BLaER1 treated with 17β-estradiol and CSF1 and Interleukin-3, amounts not matched to agents 10 nM and 100 nM (cell line): ENCODE measurements at regions not wholly inside any gene's neighbourhood (a gene's known extent, or its start where the extent isn't known, plus 50 kb on each side); places are given as distances from the start of the nearest gene placed in this dataset.

Experiments used
- H3K27ac ChIP-seq, 11 experiments: shearing (Covaris generic); formaldehyde crosslinking; 2 replicates each; pipeline ENCODE4 v1.8.1; 2022
- H3K27me3 ChIP-seq, 11 experiments: shearing (Covaris generic); formaldehyde crosslinking; 2 replicates each; pipeline ENCODE4 v1.8.1; 2022
- H3K36me3 ChIP-seq, 11 experiments: shearing (Covaris generic); formaldehyde crosslinking; 2 replicates each; pipeline ENCODE4 v1.8.1; 2022
- H3K4me1 ChIP-seq, 10 experiments: shearing (Covaris generic); formaldehyde crosslinking; 2 replicates each; pipeline ENCODE4 v1.8.1; 2022
- H3K4me2 ChIP-seq, 11 experiments: shearing (Covaris generic); formaldehyde crosslinking; 2 replicates each; pipeline ENCODE4 v1.8.1; 2022
- H3K4me3 ChIP-seq, 10 experiments: shearing (Covaris generic); formaldehyde crosslinking; 2 replicates each; pipeline ENCODE4 v1.8.1; 2022
- H3K9ac ChIP-seq, 11 experiments: shearing (Covaris generic); formaldehyde crosslinking; 2 replicates each; pipeline ENCODE4 v1.8.1; 2022
- H3K9me3 ChIP-seq, 11 experiments: shearing (Covaris generic); formaldehyde crosslinking; replicated peaks in 1 of 11; 2 replicates each; pipeline ENCODE4 v1.8.1; 2022
- H4K20me1 ChIP-seq, 11 experiments: shearing (Covaris generic); formaldehyde crosslinking; 2 replicates each; pipeline ENCODE4 v1.8.1; 2022
- Cebpa-rat ChIP-seq, 11 experiments: shearing (Covaris generic); IDR thresholded peaks; 2 replicates each; pipeline ENCODE4 v1.8.1; 2022

GRCh38 chr10:4070921-4071660 lies 286.1 kb upstream of the KLF6 start:
- no peak overlapping the region for H3K9ac ChIP-seq

GRCh38 chr10:4070184-4070583 lies 285.2 kb upstream of the KLF6 start:
- H3K27ac ChIP-seq: no peak overlapping the region
- no peaks in the 10 kb centered on the region for H3K9me3 ChIP-seq
- TF ChIP-seq Cebpa-rat (IDR thresholded peaks at IDR 0.05): no peak

More at GRCh38 chr10:4070921-4071660, 286.1 kb upstream of the KLF6 start:
- TF ChIP-seq Cebpa-rat (IDR thresholded peaks at IDR 0.05): no peak
- Histone ChIP-seq H3K4me2 (peak overlapping the region in 2 of 11 experiments; percentile 77 to 85; a peak in 4 of 22 replicates), H3K9me3 (no peaks in the 10 kb centered on the region), H3K36me3 (no peaks in the 10 kb centered on the region), H3K27ac (no peak overlapping the region), H3K27me3 (no peaks in the 10 kb centered on the region), H3K4me1 (peaks cover 0 to 69% (median 16%) of the 10 kb centered on the region in 10 experiments; a peak in 15 of 20 replicates), H4K20me1 (no peaks in the 10 kb centered on the region), H3K4me3 (no peak overlapping the region)

DNA sequence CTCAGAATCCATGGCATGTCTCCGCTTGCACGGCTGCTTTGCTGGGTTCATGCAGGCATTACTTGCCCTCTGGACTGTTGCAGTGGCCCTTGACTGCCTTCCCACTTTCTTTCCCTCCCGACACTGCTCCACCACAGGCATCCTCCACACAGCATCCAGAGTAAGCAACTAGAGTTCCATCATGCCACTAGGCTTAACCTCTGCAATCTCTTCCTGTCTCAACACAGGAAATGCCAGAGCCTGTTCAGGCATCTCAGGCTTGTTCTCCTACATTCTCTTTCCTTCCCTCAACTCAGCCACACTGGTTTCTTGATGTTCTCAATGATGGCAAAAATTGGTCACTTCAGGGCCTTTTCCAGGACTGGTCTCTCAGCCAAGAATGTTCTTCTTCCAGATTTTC lies 284.5 kb upstream of the KLF6 start:
- Histone ChIP-seq H3K27ac (peak overlapping the region in 1 of 11 experiments; percentile 10; a peak in 1 of 22 replicates), H3K4me1 (peaks cover 0 to 70% (median 9%) of the 10 kb centered on the region in 10 experiments; a peak in 10 of 20 replicates), H4K20me1 (no peaks in the 10 kb centered on the region), H3K4me2 (peak overlapping the region in 5 of 11 experiments; percentile 26 to 85 (median 77); a peak in 9 of 22 replicates), H3K9ac (no peak overlapping the region), H3K27me3 (no peaks in the 10 kb centered on the region), H3K36me3 (no peaks in the 10 kb centered on the region), H3K9me3 (no peaks in the 10 kb centered on the region), H3K4me3 (no peak overlapping the region)
- TF ChIP-seq Cebpa-rat (IDR thresholded peaks at IDR 0.05): no peak

More at GRCh38 chr10:4070184-4070583, 285.2 kb upstream of the KLF6 start:
- no peaks in the 10 kb centered on the region for H4K20me1 ChIP-seq
- H3K4me2 ChIP-seq: peak overlapping the region in 3 of 11 experiments; percentile 77 to 85 (median 78); a peak in 5 of 22 replicates
- H3K4me1 ChIP-seq: peaks cover 0 to 76% (median 15%) of the 10 kb centered on the region in 10 experiments; a peak in 15 of 20 replicates
- H3K27me3 ChIP-seq: no peaks in the 10 kb centered on the region
- H3K9ac ChIP-seq: no peak overlapping the region
- H3K36me3 ChIP-seq: no peaks in the 10 kb centered on the region
- H3K4me3 ChIP-seq: no peak overlapping the region

DNA sequence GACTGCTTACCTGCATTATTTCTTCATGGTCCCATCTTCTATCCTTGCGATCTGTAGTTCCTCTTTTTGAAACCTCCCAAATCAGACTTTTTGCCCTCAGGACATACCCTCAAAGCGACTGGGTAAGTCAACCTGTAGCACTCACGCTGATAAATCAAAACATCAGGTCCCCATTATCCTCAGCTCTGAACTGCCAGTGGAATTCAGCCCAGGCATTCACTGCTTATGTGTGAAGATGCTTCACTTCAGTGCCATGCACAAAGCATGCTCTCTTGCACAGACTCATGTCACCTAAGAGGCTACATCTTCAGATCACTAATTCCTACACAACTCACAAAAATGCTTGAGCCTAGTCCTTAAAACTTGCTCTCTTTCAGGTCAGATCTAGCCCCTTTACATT lies 283.6 kb upstream of the KLF6 start:
- Histone ChIP-seq H3K27me3 (no peaks in the 10 kb centered on the region), H3K27ac (peak overlapping the region in 3 of 11 experiments; percentile 6 to 83 (median 78); a peak in 5 of 22 replicates), H3K9ac (peak overlapping the region in 1 of 11 experiments; percentile 15; a peak in 1 of 22 replicates), H4K20me1 (no peaks in the 10 kb centered on the region), H3K4me2 (peak overlapping the region in 4 of 11 experiments; percentile 24 to 85 (median 78); a peak in 7 of 22 replicates), H3K4me3 (no peak overlapping the region), H3K4me1 (peaks cover 0 to 61% (median 9%) of the 10 kb centered on the region in 10 experiments; a peak in 10 of 20 replicates), H3K9me3 (no peaks in the 10 kb centered on the region), H3K36me3 (no peaks in the 10 kb centered on the region)
- TF ChIP-seq Cebpa-rat (IDR thresholded peaks at IDR 0.05): no peak

DNA sequence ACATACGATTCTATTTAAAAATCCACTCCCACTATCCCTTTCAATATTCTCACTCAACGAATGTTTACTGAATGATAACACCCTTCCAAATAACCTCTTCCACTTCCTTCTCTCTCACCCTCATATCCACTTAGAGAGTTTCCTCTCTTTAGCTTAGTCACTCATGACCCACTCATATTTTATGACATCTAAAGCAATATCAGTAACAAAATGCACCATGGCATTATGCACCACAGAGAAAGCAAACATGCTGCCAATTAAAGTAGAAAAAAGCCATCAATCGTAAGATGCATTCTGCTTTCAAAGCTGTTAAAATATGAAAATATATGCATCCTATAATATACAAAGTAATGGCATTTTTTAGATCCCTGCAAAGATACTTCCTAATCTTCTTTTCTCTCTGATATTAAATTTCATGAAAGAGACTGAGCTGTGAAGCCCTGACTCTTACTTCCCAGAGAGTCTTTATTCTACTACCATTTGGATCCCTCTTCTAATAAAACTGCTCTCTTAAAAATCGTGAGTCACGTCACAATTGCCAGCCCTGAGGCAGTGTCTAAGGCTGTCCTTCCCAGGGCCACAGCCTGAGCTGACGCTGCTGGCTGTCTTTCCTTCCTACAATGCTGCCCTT lies 283.0 kb upstream of the KLF6 start:
- Histone ChIP-seq H3K4me1 (peaks cover 0 to 60% (median 9%) of the 10 kb centered on the region in 10 experiments; a peak in 10 of 20 replicates), H3K9me3 (no peaks in the 10 kb centered on the region), H3K4me2 (peak overlapping the region in 6 of 11 experiments; percentile 9 to 85 (median 62); a peak in 10 of 22 replicates), H3K36me3 (no peaks in the 10 kb centered on the region), H4K20me1 (no peaks in the 10 kb centered on the region), H3K9ac (peak overlapping the region in 3 of 11 experiments; percentile 11 to 68 (median 54); a peak in 5 of 22 replicates), H3K27me3 (no peaks in the 10 kb centered on the region), H3K4me3 (no peak overlapping the region), H3K27ac (peak overlapping the region in 5 of 11 experiments; percentile 42 to 83 (median 72); a peak in 8 of 22 replicates)
- TF ChIP-seq Cebpa-rat (IDR thresholded peaks at IDR 0.05): no peak

- peaks cover 0 to 60% (median 9%) of the 10 kb centered on the region in 10 experiments; a peak in 10 of 20 replicates for H3K4me1 ChIP-seq
- H3K36me3 ChIP-seq: no peaks in the 10 kb centered on the region
- TF ChIP-seq Cebpa-rat (IDR thresholded peaks at IDR 0.05): no peak
- no peaks in the 10 kb centered on the region for H3K27me3 ChIP-seq
- no peaks in the 10 kb centered on the region for H3K9me3 ChIP-seq
- peak overlapping the region in 6 of 11 experiments; percentile 9 to 85 (median 62); a peak in 10 of 22 replicates for H3K4me2 ChIP-seq
- H3K4me3 ChIP-seq: 0 out of 20 replicates have a peak overlapping the region, but pooled peaks of 1 of the 10 experiments have one; percentile 2
- H3K9ac ChIP-seq: peak overlapping the region in 3 of 11 experiments; percentile 11 to 68 (median 54); a peak in 5 of 22 replicates
- H3K27ac ChIP-seq: peak overlapping the region in 5 of 11 experiments; percentile 42 to 83 (median 72); a peak in 8 of 22 replicates
- no peaks in the 10 kb centered on the region for H4K20me1 ChIP-seq
Measured at GRCh38 chr10:4067531-4067930, 282.5 kb upstream of the KLF6 start.

DNA sequence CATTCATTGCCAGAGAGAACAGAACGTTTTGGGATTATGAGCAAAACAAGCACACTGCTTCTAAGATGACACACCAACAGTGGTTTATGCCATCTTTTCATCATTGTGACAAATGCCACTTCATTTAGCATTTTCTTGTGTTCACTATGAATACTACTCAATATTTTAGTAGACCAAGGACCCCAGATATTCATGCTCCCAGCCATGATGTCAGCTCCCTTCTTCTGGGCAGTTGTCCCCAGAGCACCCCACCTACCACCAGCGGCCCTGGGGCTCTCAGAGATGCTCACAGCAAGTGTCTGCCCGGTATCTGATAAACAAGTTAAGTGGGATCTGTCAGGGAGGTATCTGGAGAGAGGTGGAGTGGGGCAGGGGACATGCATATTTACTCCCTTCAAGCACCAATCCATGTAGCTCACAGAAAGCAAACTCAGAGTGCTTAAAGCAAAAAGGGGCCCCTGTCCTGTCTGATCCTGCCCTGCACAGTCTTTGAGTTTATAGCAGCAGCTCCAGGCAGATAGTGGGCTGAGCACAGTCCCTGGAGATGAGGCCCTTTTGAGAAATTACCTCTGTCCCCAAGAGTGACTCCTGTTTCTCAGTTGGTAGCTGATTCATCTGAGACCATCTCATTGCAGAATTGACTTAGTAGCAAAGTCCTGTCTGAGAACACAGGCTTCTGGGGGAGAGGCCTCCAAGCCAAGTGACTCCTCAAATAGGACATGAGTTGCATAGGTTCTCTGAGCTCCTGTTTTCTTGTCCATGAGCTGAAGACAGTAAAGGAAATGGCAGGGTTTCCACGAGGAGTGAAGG lies 281.8 kb upstream of the KLF6 start:
- peak overlapping the region in 5 of 11 experiments; percentile 24 to 85 (median 77); a peak in 9 of 22 replicates for H3K4me2 ChIP-seq
- H3K27ac ChIP-seq: peak overlapping the region in 5 of 11 experiments; percentile 42 to 83 (median 72); a peak in 7 of 22 replicates
- no peaks in the 10 kb centered on the region for H3K9me3 ChIP-seq
- H3K4me1 ChIP-seq: peaks cover 0 to 63% (median 9%) of the 10 kb centered on the region in 10 experiments; a peak in 10 of 20 replicates
- no peaks in the 10 kb centered on the region for H4K20me1 ChIP-seq
- no peaks in the 10 kb centered on the region for H3K36me3 ChIP-seq
- no peaks in the 10 kb centered on the region for H3K27me3 ChIP-seq
- TF ChIP-seq Cebpa-rat (IDR thresholded peaks at IDR 0.05): no peak
- H3K9ac ChIP-seq: peak overlapping the region in 3 of 11 experiments; percentile 11 to 68 (median 54); a peak in 5 of 22 replicates
- 0 out of 20 replicates have a peak overlapping the region, but pooled peaks of 1 of the 10 experiments have one; percentile 2 for H3K4me3 ChIP-seq

- TF ChIP-seq Cebpa-rat (IDR thresholded peaks at IDR 0.05): no peak
Measured at GRCh38 chr10:4064489-4064888, 279.5 kb upstream of the KLF6 start.

More at GRCh38 chr10:4064489-4064888, 279.5 kb upstream of the KLF6 start:
- peaks cover 0 to 61% (median 13%) of the 10 kb centered on the region in 10 experiments; a peak in 13 of 20 replicates for H3K4me1 ChIP-seq
- H3K4me2 ChIP-seq: no peak overlapping the region
- no peak overlapping the region for H3K4me3 ChIP-seq
- no peak overlapping the region for H3K9ac ChIP-seq
- no peaks in the 10 kb centered on the region for H3K27me3 ChIP-seq
- no peak overlapping the region for H3K27ac ChIP-seq
- no peaks in the 10 kb centered on the region for H3K36me3 ChIP-seq
- H4K20me1 ChIP-seq: no peaks in the 10 kb centered on the region
- H3K9me3 ChIP-seq: no peaks in the 10 kb centered on the region
